ENCODE measurements at regions not wholly inside any gene's neighbourhood (a gene's known extent, or its start where the extent isn't known, plus 50 kb on each side); places are given as distances from the start of the nearest gene placed in this dataset.

DNA sequence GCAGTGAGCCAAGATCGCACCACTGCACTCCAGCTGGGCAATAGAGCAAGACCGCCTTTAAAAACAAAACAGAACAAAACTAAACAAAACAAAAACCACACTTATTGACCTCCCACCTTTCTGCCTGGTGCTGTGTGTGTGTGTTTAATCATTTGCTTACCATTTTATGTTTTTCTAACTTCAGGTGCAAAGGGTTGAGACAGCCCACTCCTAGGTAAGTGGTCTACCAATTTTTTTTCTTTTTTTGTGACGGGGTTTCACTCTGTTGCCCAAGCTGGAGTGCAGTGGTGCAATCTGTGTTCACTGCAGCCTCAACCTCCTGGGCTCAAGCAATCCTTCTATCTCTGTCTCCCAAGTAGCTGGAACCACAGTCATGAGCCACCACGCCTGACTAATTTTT is 65.8 kb downstream of the SALL1 start:
- no peak for ATAC-seq

GRCh38 chr16:51084074-51084928 is 66.8 kb downstream of the SALL1 start:
- intact Hi-C loops (cut with micrococcal nuclease), result no loop called here
- DNase-seq (no peak), ATAC-seq (no peak)

More for the DNA sequence above, 65.8 kb downstream of the SALL1 start:
- intact Hi-C loops (cut with micrococcal nuclease), result no loop called here
- no peak for DNase-seq

- intact Hi-C loops (cut with micrococcal nuclease), result no loop called here
- no peak for DNase-seq
Observed at GRCh38 chr16:51072591-51072990, 78.5 kb downstream of the SALL1 start.

GRCh38 chr16:51071326-51071725 is 79.7 kb downstream of the SALL1 start:
- DNase-seq, result no peak
- ATAC-seq, result no peak
- intact Hi-C loops (cut with micrococcal nuclease), result no loop called here

More at GRCh38 chr16:51072591-51072990, 78.5 kb downstream of the SALL1 start:
- no peak for ATAC-seq

DNA sequence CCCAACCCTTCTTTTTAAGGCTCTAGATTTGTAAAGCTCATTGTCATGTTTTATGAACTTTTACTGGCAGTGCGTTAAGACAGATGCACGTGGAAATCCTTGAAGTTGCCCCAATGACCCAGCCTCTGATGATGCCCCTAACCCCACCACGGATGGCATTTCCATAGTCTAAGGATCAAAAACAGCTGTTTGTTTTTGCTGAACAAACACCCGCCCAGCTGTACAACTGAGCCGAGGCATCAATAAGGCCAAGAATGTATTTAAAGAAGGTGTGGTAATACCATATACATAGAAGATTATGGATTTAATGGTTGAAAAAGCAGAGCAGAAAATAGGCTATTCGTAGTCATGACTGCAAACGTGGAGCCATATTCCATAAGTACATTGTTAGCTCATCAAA is 83.7 kb downstream of the SALL1 start:
- DNase-seq, result no peak
- no peak for ATAC-seq
- intact Hi-C loops (cut with micrococcal nuclease), result no loop called here

GRCh38 chr16:51062039-51062438 is 89.0 kb downstream of the SALL1 start:
- no peak for DNase-seq
- intact Hi-C loops (cut with micrococcal nuclease), result no loop called here
- no peak for ATAC-seq

DNA sequence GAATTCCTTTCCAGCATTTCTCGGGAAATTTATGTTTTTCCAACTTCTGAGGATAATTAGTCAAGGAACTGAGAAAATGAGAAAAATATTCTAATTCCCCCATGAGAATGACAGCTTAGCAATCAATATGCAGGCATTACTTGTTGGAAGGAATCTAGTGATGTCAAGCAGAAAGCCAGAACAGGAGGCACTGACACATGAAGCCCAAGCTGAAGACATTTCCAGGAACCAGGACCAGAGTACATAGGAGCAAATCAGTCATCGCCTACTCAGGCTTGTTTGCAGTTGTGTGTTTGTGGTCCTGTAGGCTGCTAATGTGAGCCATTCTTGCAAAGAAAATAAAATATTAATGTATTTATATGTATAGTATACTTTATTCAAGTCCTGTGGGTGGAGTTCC is 89.7 kb downstream of the SALL1 start:
- intact Hi-C loops (cut with micrococcal nuclease), result no loop called here
- ATAC-seq (no peak), DNase-seq (no peak)

DNA sequence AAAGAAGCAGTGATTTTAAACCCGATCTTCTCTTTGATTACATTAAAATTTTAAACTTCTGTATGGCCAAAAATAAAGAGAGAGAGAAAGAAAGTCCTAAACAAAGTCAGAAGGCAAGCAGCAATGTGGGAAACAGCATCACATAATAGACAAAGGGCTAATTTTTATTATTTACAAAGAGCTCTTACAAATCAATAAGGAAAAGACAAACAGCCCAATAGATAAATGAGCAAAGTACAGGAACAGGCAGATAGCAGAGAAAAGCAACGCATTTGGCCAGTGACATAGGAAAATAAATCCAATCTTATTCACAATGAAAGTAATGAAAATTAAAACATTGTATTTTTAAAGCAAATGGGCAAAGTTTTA is 93.1 kb downstream of the SALL1 start:
- intact Hi-C loops (cut with micrococcal nuclease), result no loop called here

DNA sequence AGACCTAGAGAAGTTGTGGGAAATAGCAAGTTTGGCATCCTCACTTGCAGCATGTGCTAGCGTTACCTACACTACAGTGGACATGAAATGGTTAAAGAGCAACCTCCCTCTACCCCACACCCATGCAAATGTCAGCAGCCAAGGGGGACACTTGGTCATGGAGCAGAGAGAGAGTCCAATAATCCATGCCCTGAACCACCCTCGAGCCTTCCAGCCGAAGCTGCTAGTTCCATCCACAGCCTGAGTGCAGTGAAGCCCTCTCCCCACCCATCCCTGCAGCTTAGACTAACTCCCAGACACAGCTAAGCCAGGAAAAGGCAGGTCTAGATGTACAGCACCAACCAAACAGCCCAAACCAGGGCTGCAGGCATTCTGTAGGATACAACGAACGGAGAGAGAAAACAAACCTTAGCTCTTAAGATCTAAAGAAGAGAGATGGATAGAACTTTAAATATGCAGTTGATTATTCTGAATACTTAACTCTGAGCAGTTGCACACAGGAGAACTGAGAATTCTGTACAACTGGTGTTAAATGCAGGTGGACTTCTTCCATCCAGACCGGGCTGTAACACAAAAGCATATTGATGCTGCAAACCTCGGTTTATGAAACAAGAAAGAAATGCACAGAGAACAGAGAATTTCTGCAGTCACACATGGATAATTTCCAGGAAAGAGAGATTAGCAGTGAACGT is 93.8 kb downstream of the SALL1 start:
- DNase-seq (no peak), ATAC-seq (no peak)
- intact Hi-C loops (cut with micrococcal nuclease), result no loop called here

More for the DNA sequence above, 93.1 kb downstream of the SALL1 start:
- no peak for ATAC-seq
- no peak for DNase-seq

- no peak for ATAC-seq
- intact Hi-C loops (cut with micrococcal nuclease), result no loop called here
- DNase-seq, result no peak
Observed at GRCh38 chr16:51056331-51056730, 94.7 kb downstream of the SALL1 start.

- ATAC-seq (no peak), DNase-seq (no peak)
- intact Hi-C loops (cut with micrococcal nuclease), result no loop called here
Observed at GRCh38 chr16:51055434-51055833, 95.6 kb downstream of the SALL1 start.

GRCh38 chr16:51053775-51054174 is 97.3 kb downstream of the SALL1 start:
- no peak for ATAC-seq
- intact Hi-C loops (cut with micrococcal nuclease), result no loop called here
- DNase-seq, result no peak

DNA sequence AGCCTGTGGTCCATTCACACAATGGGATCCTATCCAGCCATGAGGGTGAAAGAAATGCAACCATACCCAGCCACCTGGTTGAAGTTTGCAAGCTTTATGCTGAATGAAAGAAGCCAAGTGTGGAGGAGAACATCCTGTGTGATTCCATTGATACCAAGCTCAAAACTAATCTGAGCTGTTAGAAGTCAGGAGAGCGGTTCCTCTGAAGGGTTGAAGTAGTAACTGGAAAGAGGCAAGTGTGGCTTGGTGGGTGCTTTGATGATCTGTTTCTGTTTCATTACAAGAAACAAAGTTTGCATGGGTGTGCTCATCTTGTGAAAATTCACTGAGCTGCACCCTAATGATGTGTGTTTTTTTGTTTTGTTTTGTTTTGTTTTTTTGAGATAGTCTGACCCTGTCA is 99.4 kb downstream of the SALL1 start:
- intact Hi-C loops (cut with micrococcal nuclease), result no loop called here
- DNase-seq, result no peak
- no peak for ATAC-seq

GRCh38 chr16:51050377-51050706 is 100.7 kb downstream of the SALL1 start:
- no peak for DNase-seq
- intact Hi-C loops (cut with micrococcal nuclease), result no loop called here
- ATAC-seq, result no peak

GRCh38 chr16:51049678-51050376 is 101.2 kb downstream of the SALL1 start:
- intact Hi-C loops (cut with micrococcal nuclease), result no loop called here
- ATAC-seq (no peak), DNase-seq (no peak)

DNA sequence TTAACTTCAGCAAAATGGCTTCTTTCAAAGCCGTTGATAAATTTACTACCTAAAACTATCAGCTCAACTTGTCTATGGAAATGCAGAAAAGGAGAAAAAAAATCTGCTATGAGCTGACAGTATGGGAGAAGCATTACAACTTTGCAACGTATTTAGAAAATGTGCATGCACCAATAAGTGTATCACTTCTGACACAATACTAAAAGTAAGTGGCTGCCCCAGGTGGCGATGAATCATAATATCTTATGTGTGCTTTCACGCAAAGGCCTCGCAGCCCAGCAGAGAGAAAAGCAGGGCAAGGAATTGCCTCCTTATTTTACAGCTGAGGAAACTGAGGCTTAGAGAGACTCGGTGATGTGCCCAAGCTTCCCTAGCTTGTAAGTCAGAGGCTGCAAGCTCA is 101.8 kb downstream of the SALL1 start:
- intact Hi-C loops (cut with micrococcal nuclease), result no loop called here
- DNase-seq, result no peak
- no peak for ATAC-seq

- ATAC-seq (no peak), DNase-seq (no peak)
- intact Hi-C loops (cut with micrococcal nuclease), result no loop called here
Observed at GRCh38 chr16:51048544-51048943, 102.5 kb downstream of the SALL1 start.

GRCh38 chr16:51045794-51046193 is 105.3 kb downstream of the SALL1 start:
- ATAC-seq (no peak), DNase-seq (no peak)
- intact Hi-C loops (cut with micrococcal nuclease), result no loop called here

- no peak for DNase-seq
- ATAC-seq, result no peak
- intact Hi-C loops (cut with micrococcal nuclease), result no loop called here
Observed at GRCh38 chr16:51045186-51045585, 105.9 kb downstream of the SALL1 start.

- intact Hi-C loops (cut with micrococcal nuclease), result no loop called here
- DNase-seq (no peak), ATAC-seq (no peak)
Observed at GRCh38 chr16:51041546-51041945, 109.5 kb downstream of the SALL1 start.
